Liver (tissue), 7 donors: ENCODE measurements at regions not wholly inside any gene's neighbourhood (a gene's known extent, or its start where the extent isn't known, plus 50 kb on each side); places are given as distances from the start of the nearest gene placed in this dataset.

ENCODE experiments used
- DNase-seq: peaks from one replicate; pipeline ENCODE4 v3.0.0-alpha.2; 2017; ENCODE audit warnings: low spot score
- H3K27ac ChIP-seq, 2 donors: one replicate each; pipeline ENCODE4 v1.7.0; 2013; ENCODE audit warnings: inconsistent platforms in 2 of 2, low read length in 2 of 2, control low read depth in 1 of 2, low read depth in 1 of 2, mild to moderate bottlenecking in 1 of 2
- H3K27me3 ChIP-seq, 4 donors: one replicate each; pipeline versions ENCODE4 v1.6.1 to v1.7.0; 2013; ENCODE audit warnings: low read length in 3 of 4, inconsistent platforms in 1 of 4, mild to moderate bottlenecking in 1 of 4, moderate library complexity in 1 of 4; ENCODE audit not compliant: control insufficient read depth in 4 of 4, insufficient read depth in 4 of 4
- H3K36me3 ChIP-seq, 4 donors: one replicate each; pipeline versions ENCODE4 v1.6.1 to v1.7.0; 2013; ENCODE audit warnings: low read length in 3 of 4, mild to moderate bottlenecking in 3 of 4, low read depth in 1 of 4, moderate library complexity in 1 of 4; ENCODE audit not compliant: control insufficient read depth in 4 of 4, insufficient read depth in 3 of 4
- H3K4me1 ChIP-seq, 4 donors: one replicate each; pipeline versions ENCODE4 v1.6.1 to v1.7.0; 2013; ENCODE audit warnings: low read length in 3 of 4, mild to moderate bottlenecking in 3 of 4, moderate library complexity in 1 of 4; ENCODE audit not compliant: control insufficient read depth in 4 of 4, insufficient read depth in 4 of 4
- H3K4me3 ChIP-seq, 3 donors: one replicate each; pipeline versions ENCODE4 v1.6.1 to v1.7.0; 2013; ENCODE audit warnings: low read length in 3 of 3, control low read depth in 1 of 3, low read depth in 1 of 3, mild to moderate bottlenecking in 1 of 3
- H3K9ac ChIP-seq, 2 donors: one replicate each; pipeline ENCODE4 v1.7.0; 2013; ENCODE audit warnings: low read length in 2 of 2, mild to moderate bottlenecking in 2 of 2, moderate library complexity in 2 of 2, control low read depth in 1 of 2, low read depth in 1 of 2
- H3K9me3 ChIP-seq, 4 donors: one replicate each; pipeline versions ENCODE4 v1.6.1 to v1.7.0; 2013; ENCODE audit warnings: low read length in 3 of 4; ENCODE audit not compliant: control insufficient read depth in 4 of 4
- EGR1 ChIP-seq, 2 donors: IDR thresholded peaks; 2 replicates each; pipeline ENCODE4 v1.6.1; 2016 to 2018; ENCODE audit warnings: antibody characterized with exemption in 2 of 2, low read depth in 2 of 2
- FOXA1 ChIP-seq: IDR thresholded peaks from 2 replicates; pipeline ENCODE4 v1.6.1; 2016; ENCODE audit warnings: antibody characterized with exemption
- GABPA ChIP-seq, 2 donors: IDR thresholded peaks in 1 of 2; conservative IDR thresholded peaks in 1 of 2; 2 replicates each; pipeline ENCODE4 v1.6.1; 2016; ENCODE audit warnings: antibody characterized with exemption in 2 of 2, mild to moderate bottlenecking in 1 of 2, moderate library complexity in 1 of 2
- HNF4G ChIP-seq: IDR thresholded peaks from 2 replicates; pipeline ENCODE4 v1.6.1; 2016; ENCODE audit warnings: antibody characterized with exemption
- JUND ChIP-seq, 2 donors: IDR thresholded peaks; 2 replicates each; pipeline ENCODE4 v1.6.1; 2016; ENCODE audit warnings: antibody characterized with exemption in 2 of 2
- MAX ChIP-seq: IDR thresholded peaks from 2 replicates; pipeline ENCODE4 v1.6.1; 2016; ENCODE audit warnings: antibody characterized with exemption
- RAD21 ChIP-seq, 2 donors: IDR thresholded peaks; 2 replicates each; pipeline ENCODE4 v1.6.1; 2016; ENCODE audit warnings: antibody characterized with exemption in 2 of 2, mild to moderate bottlenecking in 2 of 2
- REST ChIP-seq: IDR thresholded peaks from 2 replicates; pipeline ENCODE4 v1.6.1; 2016; ENCODE audit warnings: antibody characterized with exemption, mild to moderate bottlenecking
- RXRA ChIP-seq, 2 donors: IDR thresholded peaks; 2 replicates each; pipeline ENCODE4 v1.6.1; 2017 to 2018; ENCODE audit warnings: antibody characterized with exemption in 2 of 2, mild to moderate bottlenecking in 1 of 2
- SP1 ChIP-seq: IDR thresholded peaks from 2 replicates; pipeline ENCODE4 v1.6.1; 2018; ENCODE audit warnings: antibody characterized with exemption, mild to moderate bottlenecking
- WGBS: extraction: QIAGEN DNeasy Blood & Tissue Kit; methylation state at CpG from one replicate; pipeline ENCODE4 v1.1.7; 2013; 5-methylcytosine and 5-hydroxymethylcytosine counted together
- TF ChIP-seq, protein P1 (sequence below): IDR thresholded peaks from 2 replicates; pipeline ENCODE4 v1.6.1; 2016; ENCODE audit warnings: antibody characterized with exemption
- donor health status: healthy.
- donor health status: healthy.
- donor health status: healthy.
- donor health status: healthy.

GRCh38 chr11:134616038-134616437, 204.0 kb upstream of the B3GAT1 start:
- H3K4me3 ChIP-seq: no peak overlapping the region
- no peaks in the 10 kb centered on the region for H3K4me1 ChIP-seq
- peaks cover 0 to 2% (median 0%) of the 10 kb centered on the region in 4 donors for H3K27me3 ChIP-seq
- DNase-seq: no peak
- H3K9ac ChIP-seq: no peak overlapping the region
- H3K36me3 ChIP-seq: no peaks in the 10 kb centered on the region
- 85% methylated on average over 8 of the region's 8 CpGs for WGBS
- H3K27ac ChIP-seq: no peak overlapping the region
- H3K9me3 ChIP-seq: no peaks in the 10 kb centered on the region
- TF ChIP-seq JUND (IDR thresholded peaks at IDR 0.05) (no peak), RXRA (IDR thresholded peaks at IDR 0.05) (no peak), HNF4G (no peak), GABPA (IDR thresholded peaks at IDR 0.05 in 1 of 2, conservative IDR thresholded peaks at IDR 0.05 in 1 of 2) (no peak), SP1 (no peak), REST (no peak), MAX (no peak)
- TF ChIP-seq, protein P1, sequence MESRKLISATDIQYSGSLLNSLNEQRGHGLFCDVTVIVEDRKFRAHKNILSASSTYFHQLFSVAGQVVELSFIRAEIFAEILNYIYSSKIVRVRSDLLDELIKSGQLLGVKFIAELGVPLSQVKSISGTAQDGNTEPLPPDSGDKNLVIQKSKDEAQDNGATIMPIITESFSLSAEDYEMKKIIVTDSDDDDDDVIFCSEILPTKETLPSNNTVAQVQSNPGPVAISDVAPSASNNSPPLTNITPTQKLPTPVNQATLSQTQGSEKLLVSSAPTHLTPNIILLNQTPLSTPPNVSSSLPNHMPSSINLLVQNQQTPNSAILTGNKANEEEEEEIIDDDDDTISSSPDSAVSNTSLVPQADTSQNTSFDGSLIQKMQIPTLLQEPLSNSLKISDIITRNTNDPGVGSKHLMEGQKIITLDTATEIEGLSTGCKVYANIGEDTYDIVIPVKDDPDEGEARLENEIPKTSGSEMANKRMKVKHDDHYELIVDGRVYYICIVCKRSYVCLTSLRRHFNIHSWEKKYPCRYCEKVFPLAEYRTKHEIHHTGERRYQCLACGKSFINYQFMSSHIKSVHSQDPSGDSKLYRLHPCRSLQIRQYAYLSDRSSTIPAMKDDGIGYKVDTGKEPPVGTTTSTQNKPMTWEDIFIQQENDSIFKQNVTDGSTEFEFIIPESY: no peak

DNA sequence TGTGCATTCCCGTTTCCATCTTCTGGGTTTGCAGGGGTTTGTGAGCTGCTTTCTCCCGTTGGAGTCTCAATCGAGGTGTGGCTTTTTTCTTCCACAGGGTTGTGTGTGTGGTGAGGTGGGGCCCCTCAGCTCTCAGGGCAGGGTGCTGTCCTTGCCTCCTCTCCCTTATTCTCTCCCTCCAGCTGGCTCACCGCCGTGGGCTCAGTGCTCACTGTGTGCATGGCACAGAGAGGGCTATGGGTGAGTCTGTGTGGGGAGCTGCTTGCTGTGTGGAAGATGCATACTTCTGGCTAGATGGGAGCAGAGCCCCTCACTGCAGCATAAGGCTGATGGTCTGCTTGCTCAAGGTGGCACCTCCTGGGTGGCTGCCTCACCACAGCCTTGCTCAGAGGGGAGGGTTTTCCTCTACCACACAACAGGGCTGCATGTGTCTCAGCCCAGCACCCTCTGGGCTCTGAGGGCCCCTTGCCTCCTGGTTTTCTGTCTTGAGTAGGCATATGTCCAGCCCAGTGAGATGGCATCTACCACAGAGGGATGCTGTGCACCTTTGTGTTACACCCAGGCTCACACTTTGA, 203.1 kb upstream of the B3GAT1 start:
- no peak for TF ChIP-seq RXRA (IDR thresholded peaks at IDR 0.05)
- no peak for TF ChIP-seq RAD21 (IDR thresholded peaks at IDR 0.05)
- no peak for TF ChIP-seq FOXA1
- H3K27me3 ChIP-seq: peaks cover 0 to 2% (median 0%) of the 10 kb centered on the region in 4 donors
- no peak overlapping the region for H3K9ac ChIP-seq
- no peaks in the 10 kb centered on the region for H3K9me3 ChIP-seq
- no peak overlapping the region for H3K27ac ChIP-seq
- WGBS: 91% methylated on average over 5 of the region's 5 CpGs
- H3K4me3 ChIP-seq: no peak overlapping the region
- DNase-seq: no peak
- no peaks in the 10 kb centered on the region for H3K36me3 ChIP-seq
- no peaks in the 10 kb centered on the region for H3K4me1 ChIP-seq

DNA sequence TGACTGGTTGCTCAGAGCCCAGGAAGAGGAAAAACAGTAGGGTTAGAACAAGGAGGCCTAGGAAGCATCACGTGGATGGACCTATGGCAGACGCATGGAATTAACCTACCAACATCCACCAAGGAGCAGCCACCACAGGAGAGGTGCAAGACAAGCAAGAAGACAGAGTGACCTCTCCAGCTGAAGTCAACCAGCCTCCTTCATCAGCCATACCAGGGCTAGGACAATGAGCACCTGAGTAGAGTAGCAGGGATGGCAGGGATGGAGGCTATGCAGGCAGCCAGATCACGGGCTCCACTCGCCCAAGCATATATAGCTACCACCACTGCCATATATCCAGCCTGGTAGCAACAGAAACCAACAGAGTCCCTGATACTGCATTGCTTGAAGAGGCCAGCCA, 202.1 kb upstream of the B3GAT1 start:
- Histone ChIP-seq H3K9me3 (no peaks in the 10 kb centered on the region), H3K27me3 (peaks cover 0 to 2% (median 0%) of the 10 kb centered on the region in 4 donors), H3K9ac (no peak overlapping the region), H3K36me3 (no peaks in the 10 kb centered on the region), H3K4me3 (no peak overlapping the region), H3K27ac (no peak overlapping the region), H3K4me1 (no peaks in the 10 kb centered on the region)
- no peak for DNase-seq
- 85% methylated on average over 4 of the region's 4 CpGs for WGBS
- TF ChIP-seq RAD21 (IDR thresholded peaks at IDR 0.05) (no peak), EGR1 (IDR thresholded peaks at IDR 0.05; ENCODE audit: low read depth in 2 of 2) (no peak), FOXA1 (no peak), GABPA (IDR thresholded peaks at IDR 0.05 in 1 of 2, conservative IDR thresholded peaks at IDR 0.05 in 1 of 2) (no peak)
